Thymus (tissue), 11 donors: ENCODE measurements at regions not wholly inside any gene's neighbourhood (a gene's known extent, or its start where the extent isn't known, plus 50 kb on each side); places are given as distances from the start of the nearest gene placed in this dataset.

Source experiments
- DNase-seq, 9 donors: peaks; one replicate each; pipeline ENCODE4 v3.0.0-alpha.2; 2013; ENCODE audit warnings: low spot score in 9 of 9, low read depth in 6 of 9, missing footprints in 1 of 9
- H3K27ac ChIP-seq, 2 donors: one replicate each; pipeline ENCODE4 v1.5.1; 2013; ENCODE audit warnings: control low read depth in 1 of 2, low read depth in 1 of 2, low read length in 1 of 2, mild to moderate bottlenecking in 1 of 2, moderate library complexity in 1 of 2
- H3K27me3 ChIP-seq, 2 donors: one replicate each; pipeline ENCODE4 v1.5.1; 2013; ENCODE audit warnings: low read length in 1 of 2; ENCODE audit not compliant: control insufficient read depth in 2 of 2, insufficient read depth in 1 of 2
- H3K36me3 ChIP-seq, 2 donors: one replicate each; pipeline ENCODE4 v1.5.1; 2013; ENCODE audit warnings: low read length in 1 of 2, mild to moderate bottlenecking in 1 of 2, moderate library complexity in 1 of 2; ENCODE audit not compliant: control insufficient read depth in 2 of 2, insufficient read depth in 2 of 2
- H3K4me1 ChIP-seq, 2 donors: one replicate each; pipeline ENCODE4 v1.5.1; 2013; ENCODE audit warnings: low read length in 2 of 2; ENCODE audit not compliant: control insufficient read depth in 2 of 2, insufficient read depth in 2 of 2
- H3K4me3 ChIP-seq, 2 donors: one replicate each; pipeline ENCODE4 v1.5.1; 2013; ENCODE audit warnings: low read length in 2 of 2, control low read depth in 1 of 2, mild to moderate bottlenecking in 1 of 2
- H3K9me3 ChIP-seq, 2 donors: one replicate each; pipeline ENCODE4 v1.5.1; 2013; ENCODE audit warnings: low read length in 1 of 2, mild to moderate bottlenecking in 1 of 2; ENCODE audit not compliant: control insufficient read depth in 2 of 2, insufficient read depth in 1 of 2
- WGBS: extraction: QIAGEN DNeasy Blood & Tissue Kit; methylation state at CpG from one replicate; pipeline ENCODE4 v1.1.7; 2013; 5-methylcytosine and 5-hydroxymethylcytosine counted together
- donor health status: healthy.

GRCh38 chr17:45656527-45657181, 127.5 kb upstream of the CRHR1 start:
- H3K4me3 ChIP-seq: no peak overlapping the region
- H3K4me1 ChIP-seq: no peaks in the 10 kb centered on the region
- H3K27ac ChIP-seq: no peak overlapping the region
- no peaks in the 10 kb centered on the region for H3K36me3 ChIP-seq
- peaks cover 0 to 4% of the 10 kb centered on the region in 2 donors for H3K27me3 ChIP-seq
- 96% methylated on average over 11 of the region's 11 CpGs for WGBS
- no peak for DNase-seq
- no peaks in the 10 kb centered on the region for H3K9me3 ChIP-seq

DNA sequence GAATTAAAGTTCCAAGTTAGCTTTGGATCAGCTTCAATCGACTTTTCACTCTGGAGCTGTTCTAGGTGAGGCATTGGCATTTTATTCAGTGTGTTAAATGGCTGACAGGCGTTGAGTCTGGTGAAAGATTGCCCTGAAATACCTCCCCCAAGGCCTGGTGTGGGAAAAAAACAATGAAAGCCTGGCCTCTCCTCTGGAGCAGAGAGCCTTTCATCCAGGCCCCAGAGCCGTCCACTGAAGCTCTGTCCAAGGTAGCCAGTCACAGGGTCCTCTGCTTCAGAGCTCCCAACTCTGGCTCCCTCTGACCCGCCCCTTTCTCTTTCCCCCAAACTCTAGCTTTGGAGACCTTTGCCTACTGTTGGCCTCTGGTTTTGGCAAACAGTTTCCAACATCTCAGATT, 123.6 kb upstream of the CRHR1 start:
- Histone ChIP-seq H3K9me3 (no peaks in the 10 kb centered on the region), H3K27me3 (peaks cover 0 to 8% of the 10 kb centered on the region in 2 donors)
- WGBS: 77% methylated on average over 4 of the region's 4 CpGs

DNA sequence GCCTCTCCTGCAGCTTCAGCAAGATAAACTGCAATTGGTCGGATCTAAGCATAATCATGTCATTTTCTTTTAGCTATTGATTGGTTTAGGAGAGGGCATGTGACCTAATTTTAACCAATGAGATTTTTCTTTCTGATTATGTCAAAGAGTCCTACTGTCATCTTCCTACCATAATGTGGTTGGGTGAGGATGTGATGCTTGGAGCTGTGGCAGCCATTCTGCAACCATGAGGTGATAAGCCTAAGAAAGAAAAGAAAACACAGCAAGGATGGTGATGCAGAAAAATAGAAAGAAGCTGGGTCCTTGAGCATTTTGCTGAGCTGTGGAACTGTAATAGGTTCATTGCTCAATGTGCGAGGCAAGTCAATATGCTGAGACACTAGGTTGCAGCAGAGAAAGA, 121.7 kb upstream of the CRHR1 start:
- no peak for DNase-seq
- Histone ChIP-seq H3K27ac (no peak overlapping the region), H3K27me3 (peaks cover 0 to 11% of the 10 kb centered on the region in 2 donors), H3K9me3 (no peaks in the 10 kb centered on the region), H3K4me3 (no peak overlapping the region), H3K4me1 (no peaks in the 10 kb centered on the region), H3K36me3 (no peaks in the 10 kb centered on the region)
- over 99% methylated on average over 2 of the region's 2 CpGs for WGBS

More for the DNA sequence above, 123.6 kb upstream of the CRHR1 start:
- Histone ChIP-seq H3K4me1 (no peaks in the 10 kb centered on the region), H3K4me3 (no peak overlapping the region), H3K27ac (no peak overlapping the region), H3K36me3 (no peaks in the 10 kb centered on the region)
- DNase-seq: no peak

DNA sequence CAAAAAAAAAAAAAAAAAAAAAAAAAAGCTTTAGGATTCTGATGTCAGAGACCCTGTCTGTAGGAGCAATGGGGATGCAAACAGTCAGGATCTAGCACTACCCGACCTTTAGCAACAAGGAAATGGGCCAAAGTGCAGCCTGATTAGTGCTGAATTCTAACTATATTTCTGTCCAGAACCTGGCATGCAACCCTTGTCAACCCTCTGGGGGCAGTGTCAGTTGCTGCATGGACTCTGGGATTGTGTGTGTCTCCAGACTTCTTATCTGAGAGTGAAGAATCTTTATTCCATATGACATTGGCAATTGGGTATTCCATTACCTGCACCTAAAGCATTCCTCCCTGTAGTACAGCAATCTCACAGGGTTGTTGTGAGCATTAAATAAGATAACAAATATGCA, 120.3 kb upstream of the CRHR1 start:
- peaks cover 0 to 11% of the 10 kb centered on the region in 2 donors for H3K27me3 ChIP-seq
- H3K4me3 ChIP-seq: no peak overlapping the region
- no peak overlapping the region for H3K27ac ChIP-seq
- no peaks in the 10 kb centered on the region for H3K36me3 ChIP-seq
- DNase-seq: no peak
- H3K9me3 ChIP-seq: no peaks in the 10 kb centered on the region
- no peaks in the 10 kb centered on the region for H3K4me1 ChIP-seq
- WGBS: 94% methylated on average over 1 of the region's 1 CpG

DNA sequence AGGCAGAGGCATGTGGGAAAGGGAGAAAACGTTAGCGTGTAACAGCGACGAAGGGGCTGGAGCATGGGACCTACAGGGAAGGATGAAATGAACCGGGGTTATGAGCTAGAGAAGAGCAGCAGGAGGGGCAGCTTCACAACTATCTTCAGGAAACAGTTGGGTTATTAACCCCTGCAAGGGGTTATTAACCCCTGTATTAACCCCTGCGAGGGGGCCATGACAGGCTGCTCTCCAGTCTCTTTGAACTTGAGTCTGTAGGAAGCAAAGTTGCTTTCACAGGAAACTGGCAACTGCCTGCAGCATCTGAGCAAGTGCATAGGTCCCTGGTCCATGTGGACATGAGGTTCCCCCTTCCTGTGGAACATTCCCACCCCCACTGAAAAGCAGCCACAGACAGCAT, 119.2 kb upstream of the CRHR1 start:
- no peak overlapping the region for H3K27ac ChIP-seq
- H3K36me3 ChIP-seq: no peaks in the 10 kb centered on the region
- peaks cover 0 to 11% of the 10 kb centered on the region in 2 donors for H3K27me3 ChIP-seq
- H3K4me3 ChIP-seq: no peak overlapping the region
- H3K4me1 ChIP-seq: no peaks in the 10 kb centered on the region
- 23% methylated on average over 6 of the region's 6 CpGs for WGBS
- DNase-seq: no peak
- no peaks in the 10 kb centered on the region for H3K9me3 ChIP-seq

- no peaks in the 10 kb centered on the region for H3K36me3 ChIP-seq
- no peaks in the 10 kb centered on the region for H3K4me1 ChIP-seq
- 96% methylated on average over 3 of the region's 3 CpGs for WGBS
- peaks cover 0 to 10% of the 10 kb centered on the region in 2 donors for H3K27me3 ChIP-seq
- H3K4me3 ChIP-seq: no peak overlapping the region
- H3K9me3 ChIP-seq: no peaks in the 10 kb centered on the region
- DNase-seq: no peak
- no peak overlapping the region for H3K27ac ChIP-seq
These were observed 118.0 kb upstream of the CRHR1 start for GRCh38 chr17:45666046-45666600.

DNA sequence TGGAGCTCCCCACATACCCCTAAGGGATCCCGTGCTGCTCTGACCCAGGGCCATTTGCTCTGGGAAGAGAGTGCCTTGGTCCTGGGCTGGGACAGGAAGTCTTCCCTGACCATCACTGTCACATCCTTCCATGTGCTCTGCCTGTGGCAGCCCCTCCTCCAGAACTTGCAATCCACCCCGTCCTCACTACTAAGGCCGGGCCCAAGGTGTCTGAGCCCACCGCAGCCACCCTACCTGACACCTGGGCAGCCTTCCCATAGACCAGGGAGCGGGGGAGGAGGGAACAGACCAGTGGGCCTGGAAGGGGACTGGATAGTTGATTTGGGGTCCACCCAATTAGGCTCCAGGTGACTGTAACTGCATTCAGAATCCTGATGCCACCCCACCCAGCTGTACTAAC, 117.5 kb upstream of the CRHR1 start:
- H3K27me3 ChIP-seq: peaks cover 0 to 7% of the 10 kb centered on the region in 2 donors
- H3K36me3 ChIP-seq: no peaks in the 10 kb centered on the region
- H3K4me1 ChIP-seq: no peaks in the 10 kb centered on the region
- WGBS: 95% methylated on average over 5 of the region's 5 CpGs
- no peak for DNase-seq
- no peaks in the 10 kb centered on the region for H3K9me3 ChIP-seq
- no peak overlapping the region for H3K27ac ChIP-seq
- no peak overlapping the region for H3K4me3 ChIP-seq

GRCh38 chr17:45667591-45668171, 116.4 kb upstream of the CRHR1 start:
- no peak for DNase-seq
- H3K27me3 ChIP-seq: peaks cover 0 to 2% of the 10 kb centered on the region in 2 donors
- 94% methylated on average over 6 of the region's 6 CpGs for WGBS

GRCh38 chr17:45668316-45668715, 115.8 kb upstream of the CRHR1 start:
- Histone ChIP-seq H3K36me3 (no peaks in the 10 kb centered on the region), H3K27ac (no peak overlapping the region), H3K9me3 (no peaks in the 10 kb centered on the region), H3K27me3 (peaks cover 0 to 2% of the 10 kb centered on the region in 2 donors), H3K4me3 (no peak overlapping the region), H3K4me1 (no peaks in the 10 kb centered on the region)
- WGBS: 93% methylated on average over 4 of the region's 4 CpGs
- DNase-seq: no peak

More at GRCh38 chr17:45667591-45668171, 116.4 kb upstream of the CRHR1 start:
- no peak overlapping the region for H3K27ac ChIP-seq
- no peaks in the 10 kb centered on the region for H3K9me3 ChIP-seq
- H3K4me3 ChIP-seq: no peak overlapping the region
- no peaks in the 10 kb centered on the region for H3K4me1 ChIP-seq
- H3K36me3 ChIP-seq: no peaks in the 10 kb centered on the region
